B cell (primary cell): ENCODE measurements at regions not wholly inside any gene's neighbourhood (a gene's known extent, or its start where the extent isn't known, plus 50 kb on each side); places are given as distances from the start of the nearest gene placed in this dataset.

Experiments used
- ATAC-seq: fragments of 200-7000 bp; cut with Tn5 transposase; one replicate; pipeline ENCODE4 v1.10.0; 2021; ENCODE audit warnings: low read depth, mild to moderate bottlenecking, moderate number of reproducible peaks, moderate library complexity
- CTCF ChIA-PET: fragments of 350-600 bp; sonication (Branson Sonifier 250); formaldehyde crosslinking; loops from one replicate; lab custom pipeline; 2021; ENCODE audit warnings: antibody characterized with exemption, inconsistent platforms; lab: Charles Lee
- POLR2A ChIA-PET: fragments of 350-600 bp; sonication (Branson Sonifier 250); formaldehyde crosslinking; loops from one replicate; lab custom pipeline; 2021; ENCODE audit warnings: antibody characterized with exemption; lab: Charles Lee
- DNase-seq: peaks from one replicate; pipeline ENCODE4 v3.0.0; 2013
- H2AFZ ChIP-seq: 2 replicates; pipeline ENCODE4 v1.6.1; 2012; ENCODE audit warnings: mild to moderate bottlenecking, low read depth, low read length; ENCODE audit not compliant: insufficient read depth, poor library complexity, severe bottlenecking
- H3K27ac ChIP-seq, 2 donors: 1 replicate in 1 of 2; 2 replicates in 1 of 2; pipeline ENCODE4 v1.5.1; 2012 to 2013; ENCODE audit warnings: low read length in 2 of 2, mild to moderate bottlenecking in 2 of 2, moderate library complexity in 1 of 2
- H3K27me3 ChIP-seq, 4 experiments: fragments of 200-600 bp in 1 of 4; sonication (generic) in 1 of 4; replicated peaks in 1 of 4; 1 replicate in 2 of 4; 2 replicates in 2 of 4; pipeline versions ENCODE4 v1.6.1 to v1.7.0; 2013 to 2016; ENCODE audit warnings: low read length in 3 of 4, mild to moderate bottlenecking in 2 of 4, mixed read lengths in 1 of 4, moderate library complexity in 1 of 4; ENCODE audit not compliant: insufficient read depth in 4 of 4, control insufficient read depth in 3 of 4; ENCODE audit errors: control extremely low read depth in 1 of 4
- H3K36me3 ChIP-seq, 2 experiments: replicated peaks in 1 of 2; 1 replicate in 1 of 2; 2 replicates in 1 of 2; pipeline versions ENCODE4 v1.6.1 to v1.7.1; 2013; ENCODE audit warnings: low read length in 1 of 2; ENCODE audit not compliant: insufficient read depth in 2 of 2, control insufficient read depth in 1 of 2; ENCODE audit errors: control extremely low read depth in 1 of 2, extremely low read depth in 1 of 2
- H3K4me1 ChIP-seq, 2 donors: fragments of 200-600 bp in 1 of 2; sonication (generic) in 1 of 2; 1 replicate in 1 of 2; 2 replicates in 1 of 2; pipeline versions ENCODE4 v1.5.1 to v1.6.1; 2013 to 2017; ENCODE audit warnings: low read length in 2 of 2; ENCODE audit not compliant: control insufficient read depth in 2 of 2, insufficient read depth in 2 of 2
- H3K4me2 ChIP-seq: replicated peaks from 2 replicates; pipeline ENCODE3; 2012; ENCODE audit warnings: mild to moderate bottlenecking, low read depth, low read length; ENCODE audit not compliant: poor library complexity, severe bottlenecking
- H3K4me3 ChIP-seq, 5 experiments: fragments of 200-600 bp in 1 of 5; sonication (generic) in 1 of 5; 1 replicate in 3 of 5; 2 replicates in 2 of 5; pipeline versions ENCODE4 v1.5.1 to v1.7.0; 2011 to 2016; ENCODE audit warnings: low read length in 4 of 5, mild to moderate bottlenecking in 4 of 5, low read depth in 2 of 5, control low read depth in 1 of 5, moderate library complexity in 1 of 5; ENCODE audit not compliant: insufficient read depth in 1 of 5; ENCODE audit errors: control extremely low read depth in 1 of 5, extremely low read depth in 1 of 5
- H3K79me2 ChIP-seq: fragments of 200-600 bp; sonication (generic); one replicate; pipeline ENCODE4 v1.6.0; 2016; ENCODE audit warnings: low read length; ENCODE audit not compliant: control insufficient read depth, insufficient read depth
- H3K9ac ChIP-seq: fragments of 200-600 bp; sonication (generic); 2 replicates; pipeline ENCODE4 v1.6.1; 2017; ENCODE audit warnings: mild to moderate bottlenecking, low read length, moderate library complexity
- H3K9me3 ChIP-seq, 3 donors: one replicate each; pipeline versions ENCODE4 v1.6.1 to v1.7.1; 2013; ENCODE audit warnings: low read length in 2 of 3; ENCODE audit not compliant: control insufficient read depth in 2 of 3, insufficient read depth in 1 of 3; ENCODE audit errors: control extremely low read depth in 1 of 3
- H4K20me1 ChIP-seq: 2 replicates; pipeline ENCODE4 v1.6.0; 2012; ENCODE audit warnings: mild to moderate bottlenecking, low read length; ENCODE audit not compliant: insufficient read depth, control insufficient read depth, poor library complexity, severe bottlenecking
- H3K27ac Mint-ChIP-seq: one replicate; pipeline ENCODE4 v1.8.0; 2021; ENCODE audit warnings: mixed read lengths
- H3K27me3 Mint-ChIP-seq: one replicate; pipeline ENCODE4 v1.8.0; 2021; ENCODE audit warnings: mixed read lengths
- H3K4me1 Mint-ChIP-seq: one replicate; pipeline ENCODE4 v1.8.0; 2021; ENCODE audit warnings: mixed read lengths
- H3K4me3 Mint-ChIP-seq: one replicate; pipeline ENCODE4 v1.8.0; 2021; ENCODE audit warnings: mixed read lengths
- H3K9me3 Mint-ChIP-seq: one replicate; pipeline ENCODE4 v1.8.0; 2022; ENCODE audit warnings: mixed read lengths; ENCODE audit not compliant: insufficient read depth
- EZH2 ChIP-seq: IDR thresholded peaks from 2 replicates; pipeline ENCODE4 v1.6.1; 2012; ENCODE audit warnings: borderline replicate concordance, low read depth, mild to moderate bottlenecking, moderate library complexity, low read length; ENCODE audit not compliant: insufficient read depth, poor library complexity, severe bottlenecking
- WGBS: methylation state at CpG from one replicate; pipeline ENCODE4 v1.1.5; 2013; ENCODE audit warnings: missing lambda C conversion rate; ENCODE audit not compliant: insufficient coverage; 5-methylcytosine and 5-hydroxymethylcytosine counted together
- intact Hi-C: fragments of 100-400 bp; cut with micrococcal nuclease; formaldehyde crosslinking; loops from one replicate; pipeline ENCODE4 v1.10.0; 2022
- TF ChIP-seq, protein P1 (sequence below): fragments of 200-600 bp; IDR thresholded peaks from one replicate; pipeline ENCODE4 v1.8.0; 2022; ENCODE audit warnings: antibody characterized with exemption, mild to moderate bottlenecking

DNA sequence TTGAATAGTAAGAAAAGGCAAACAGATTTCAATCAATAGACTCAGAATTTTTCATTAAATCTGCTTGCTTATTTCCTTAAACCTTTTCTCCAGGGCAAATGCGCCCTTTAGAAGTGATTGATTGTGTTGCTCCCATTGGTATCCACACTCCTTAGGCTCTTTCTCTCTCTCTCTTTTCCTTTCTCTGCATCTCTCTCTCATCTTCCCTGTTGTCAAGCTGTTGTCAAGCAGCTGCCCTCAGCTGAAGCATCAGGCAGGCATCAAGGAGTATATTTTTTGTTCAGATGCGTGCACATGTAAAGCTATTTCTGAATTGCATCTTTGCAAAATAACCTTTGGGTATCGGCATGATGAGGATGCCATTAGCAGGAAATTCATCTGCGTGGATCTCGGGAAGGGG is 107.2 kb upstream of the PLET1 start:
- Histone ChIP-seq H3K4me2 (no peak overlapping the region), H3K4me1 (no peaks in the 10 kb centered on the region), H2AFZ (no peak overlapping the region), H3K27me3 (no peaks in the 10 kb centered on the region), H3K4me3 (no peak overlapping the region), H3K79me2 (no peaks in the 10 kb centered on the region), H3K27ac (no peak overlapping the region), H3K36me3 (no peaks in the 10 kb centered on the region), H4K20me1 (no peaks in the 10 kb centered on the region), H3K9ac (no peak overlapping the region), H3K9me3 (peaks cover 0 to 3% (median 0%) of the 10 kb centered on the region in 3 donors)
- intact Hi-C loops, result no loop called here
- no peak for DNase-seq
- H3K27me3 Mint-ChIP-seq, result no peaks in the 10 kb centered on the region
- ChIA-PET POLR2A (no interaction called here), CTCF (no interaction called here)
- H3K4me1 Mint-ChIP-seq, result no peaks in the 10 kb centered on the region
- WGBS, result 97% methylated on average over 3 of the region's 5 CpGs
- no peak overlapping the region for H3K27ac Mint-ChIP-seq
- no peaks in the 10 kb centered on the region for H3K9me3 Mint-ChIP-seq
- TF ChIP-seq, protein P1, sequence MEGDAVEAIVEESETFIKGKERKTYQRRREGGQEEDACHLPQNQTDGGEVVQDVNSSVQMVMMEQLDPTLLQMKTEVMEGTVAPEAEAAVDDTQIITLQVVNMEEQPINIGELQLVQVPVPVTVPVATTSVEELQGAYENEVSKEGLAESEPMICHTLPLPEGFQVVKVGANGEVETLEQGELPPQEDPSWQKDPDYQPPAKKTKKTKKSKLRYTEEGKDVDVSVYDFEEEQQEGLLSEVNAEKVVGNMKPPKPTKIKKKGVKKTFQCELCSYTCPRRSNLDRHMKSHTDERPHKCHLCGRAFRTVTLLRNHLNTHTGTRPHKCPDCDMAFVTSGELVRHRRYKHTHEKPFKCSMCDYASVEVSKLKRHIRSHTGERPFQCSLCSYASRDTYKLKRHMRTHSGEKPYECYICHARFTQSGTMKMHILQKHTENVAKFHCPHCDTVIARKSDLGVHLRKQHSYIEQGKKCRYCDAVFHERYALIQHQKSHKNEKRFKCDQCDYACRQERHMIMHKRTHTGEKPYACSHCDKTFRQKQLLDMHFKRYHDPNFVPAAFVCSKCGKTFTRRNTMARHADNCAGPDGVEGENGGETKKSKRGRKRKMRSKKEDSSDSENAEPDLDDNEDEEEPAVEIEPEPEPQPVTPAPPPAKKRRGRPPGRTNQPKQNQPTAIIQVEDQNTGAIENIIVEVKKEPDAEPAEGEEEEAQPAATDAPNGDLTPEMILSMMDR, result no peak
- TF ChIP-seq EZH2, result no peak
- ATAC-seq, result no peak
- no peak overlapping the region for H3K4me3 Mint-ChIP-seq

DNA sequence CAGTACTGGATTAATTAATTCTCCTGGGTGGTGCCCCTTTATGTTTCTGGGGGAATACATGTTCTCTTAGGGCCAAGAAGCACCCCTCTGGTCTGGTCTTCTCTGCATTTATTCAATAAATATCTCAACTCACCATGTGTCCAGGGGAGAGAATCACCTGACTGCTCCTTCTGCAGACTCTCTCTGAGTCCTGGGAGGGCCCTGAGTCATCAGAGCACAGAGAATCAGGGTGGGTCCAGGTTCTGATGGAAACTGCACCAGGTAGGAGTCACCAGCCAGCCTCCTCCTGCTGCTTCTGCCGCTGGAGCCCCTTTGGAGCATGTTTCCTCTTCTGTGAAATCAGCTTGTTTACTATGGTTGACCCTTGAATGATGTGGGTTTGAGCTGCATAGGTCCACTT is 107.7 kb upstream of the PLET1 start:
- no peaks in the 10 kb centered on the region for H3K27me3 ChIP-seq
- H3K27ac ChIP-seq, result no peak overlapping the region
- no peaks in the 10 kb centered on the region for H3K36me3 ChIP-seq
- 83% methylated on average over 1 of the region's 1 CpG for WGBS
- Mint-ChIP-seq H3K27ac (no peak overlapping the region), H3K4me3 (no peak overlapping the region), H3K4me1 (no peaks in the 10 kb centered on the region), H3K9me3 (no peaks in the 10 kb centered on the region), H3K27me3 (no peaks in the 10 kb centered on the region)
- no peak overlapping the region for H3K4me3 ChIP-seq
- no peaks in the 10 kb centered on the region for H3K4me1 ChIP-seq
- peaks cover 0 to 3% (median 0%) of the 10 kb centered on the region in 3 donors for H3K9me3 ChIP-seq
- ChIA-PET POLR2A (no interaction called here), CTCF (no interaction called here)
- no peak overlapping the region for H3K9ac ChIP-seq
- H3K4me2 ChIP-seq, result no peak overlapping the region
- H4K20me1 ChIP-seq, result no peaks in the 10 kb centered on the region
- ATAC-seq, result no peak
- no peak for DNase-seq
- TF ChIP-seq EZH2, result no peak
- TF ChIP-seq, protein P1, result no peak
- H3K79me2 ChIP-seq, result no peaks in the 10 kb centered on the region
- intact Hi-C loops, result no loop called here
- H2AFZ ChIP-seq, result no peak overlapping the region
